Panc1 (cell line): ENCODE measurements at regions not wholly inside any gene's neighbourhood (a gene's known extent, or its start where the extent isn't known, plus 50 kb on each side); places are given as distances from the start of the nearest gene placed in this dataset.

Experiments used
- ATAC-seq: fragments of 200-7000 bp; cut with Tn5 transposase; 2 replicates; pipeline ENCODE4 v1.9.1; 2020; ENCODE audit warnings: mild to moderate bottlenecking, moderate library complexity
- BruUV-seq: library from RNA; stranded (reverse); fragments of 400-500 nt; replicated peaks from 2 replicates; lab custom pipeline; 2021; lab: Mats Ljungman, UMichigan
- CTCF ChIA-PET: fragments of 300-600 bp; sonication (Branson Sonifier 250); formaldehyde crosslinking; loops from one replicate; lab custom pipeline; 2022; ENCODE audit warnings: antibody characterized with exemption; lab: Charles Lee
- POLR2A ChIA-PET: fragments of 300-600 bp; sonication (Branson Sonifier 250); formaldehyde crosslinking; loops from one replicate; lab custom pipeline; 2022; ENCODE audit warnings: antibody characterized with exemption; lab: Charles Lee
- DNase-seq: peaks from one replicate; pipeline ENCODE4 v3.0.0-alpha.2; 2010; ENCODE audit warnings: low read depth, low spot score
- H3K27ac ChIP-seq: 2 replicates; pipeline ENCODE4 v1.5.1; 2011; ENCODE audit warnings: mild to moderate bottlenecking, low read length, inconsistent platforms
- H3K27me3 ChIP-seq: fragments of 200-500 bp; sonication (Bioruptor generic); 2 replicates; pipeline ENCODE4 v1.6.0; 2014; ENCODE audit warnings: low read length, inconsistent platforms; ENCODE audit not compliant: control insufficient read depth, insufficient read depth
- H3K36me3 ChIP-seq: fragments of 200-500 bp; sonication (Bioruptor generic); 2 replicates; pipeline ENCODE4 v1.5.1; 2014; ENCODE audit warnings: inconsistent platforms, mild to moderate bottlenecking, low read length, moderate library complexity; ENCODE audit not compliant: control insufficient read depth, insufficient read depth
- H3K4me1 ChIP-seq: 2 replicates; pipeline ENCODE4 v1.5.1; 2011; ENCODE audit warnings: inconsistent platforms, mild to moderate bottlenecking, low read length, moderate library complexity; ENCODE audit not compliant: control insufficient read depth, insufficient read depth
- H3K4me3 ChIP-seq, 2 experiments: 2 replicates each; pipeline ENCODE4 v1.5.1; 2011 to 2012; ENCODE audit warnings: low read depth in 2 of 2, low read length in 2 of 2, mild to moderate bottlenecking in 2 of 2, inconsistent platforms in 1 of 2, moderate library complexity in 1 of 2
- H3K9me3 ChIP-seq: fragments of 200-500 bp; sonication (Bioruptor generic); 2 replicates; pipeline ENCODE4 v1.5.1; 2014; ENCODE audit warnings: low read depth, mild to moderate bottlenecking, inconsistent platforms, low read length, moderate library complexity; ENCODE audit not compliant: control insufficient read depth, insufficient read depth
- CTCF ChIP-seq: fragments of 450-650 bp; IDR thresholded peaks from 2 replicates; pipeline ENCODE4 v1.5.1; 2017; ENCODE audit warnings: mild to moderate bottlenecking
- POLR2AphosphoS5 ChIP-seq: IDR thresholded peaks from 2 replicates; pipeline ENCODE4 v1.6.1; 2012; ENCODE audit warnings: mild to moderate bottlenecking, low read depth, low read length, moderate library complexity
- REST ChIP-seq, 2 experiments: IDR thresholded peaks; 2 replicates each; pipeline ENCODE4 v1.6.1; 2011 to 2012; ENCODE audit warnings: low read depth in 2 of 2, control low read depth in 1 of 2, low read length in 1 of 2, mild to moderate bottlenecking in 1 of 2, moderate library complexity in 1 of 2; ENCODE audit not compliant: insufficient read depth in 1 of 2
- SIN3A ChIP-seq: IDR thresholded peaks from 2 replicates; pipeline ENCODE4 v1.6.1; 2012; ENCODE audit warnings: low read depth, mild to moderate bottlenecking, low read length, moderate library complexity, borderline replicate concordance; ENCODE audit not compliant: insufficient read depth
- TCF7L2 ChIP-seq: IDR thresholded peaks from 2 replicates; pipeline ENCODE4 v1.6.1; 2011; ENCODE audit warnings: mild to moderate bottlenecking, low read depth, low read length, inconsistent platforms
- in situ Hi-C: cut with HindIII; loops from 2 replicates; pipeline ENCODE4 v1.10.0; 2016; ENCODE audit warnings: low sequenced_read_pairs, low pct_unique_long_range_greater_than_20kb
- intact Hi-C: fragments of 100-400 bp; cut with micrococcal nuclease; formaldehyde crosslinking; loops from one replicate; pipeline ENCODE4 v1.10.0; 2022; ENCODE audit not compliant: unreplicated experiment

DNA sequence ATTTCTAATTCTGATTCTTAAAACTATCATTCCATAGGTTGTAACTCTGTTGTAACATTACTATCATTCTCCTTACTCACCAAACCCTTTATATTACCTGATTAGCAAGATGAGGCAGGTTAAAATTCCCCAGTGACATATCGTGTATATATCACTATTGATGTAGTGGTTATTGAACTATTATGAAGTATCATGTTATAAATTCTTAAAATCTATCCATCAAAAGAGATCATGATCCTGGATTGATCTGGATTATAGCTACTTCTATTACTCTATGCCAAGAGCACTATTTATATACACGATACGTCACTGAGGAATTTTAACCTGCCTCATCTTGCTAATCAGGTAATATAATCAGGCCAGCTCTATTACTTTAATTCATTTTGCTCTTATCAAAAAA is 533.9 kb downstream of the SLITRK6 start:
- no TSS peak for BruUV-seq
- Histone ChIP-seq H3K4me3 (no peak overlapping the region), H3K36me3 (no peaks in the 10 kb centered on the region), H3K27me3 (no peaks in the 10 kb centered on the region), H3K27ac (no peak overlapping the region), H3K4me1 (no peaks in the 10 kb centered on the region), H3K9me3 (no peaks in the 10 kb centered on the region)
- ChIA-PET POLR2A (no interaction called here), CTCF (no interaction called here)
- ATAC-seq (no peak), DNase-seq (no peak)
- in situ Hi-C loops, result no loop called here
- intact Hi-C loops, result no loop called here
- TF ChIP-seq POLR2AphosphoS5, result no peak
- no peak for TF ChIP-seq CTCF
- TF ChIP-seq REST (IDR thresholded peaks at IDR 0.05; ENCODE audit: insufficient read depth in 1 of 2, low read depth in 2 of 2, low read length in 1 of 2), result no peak
- TF ChIP-seq TCF7L2, result no peak
- TF ChIP-seq SIN3A, result no peak

DNA sequence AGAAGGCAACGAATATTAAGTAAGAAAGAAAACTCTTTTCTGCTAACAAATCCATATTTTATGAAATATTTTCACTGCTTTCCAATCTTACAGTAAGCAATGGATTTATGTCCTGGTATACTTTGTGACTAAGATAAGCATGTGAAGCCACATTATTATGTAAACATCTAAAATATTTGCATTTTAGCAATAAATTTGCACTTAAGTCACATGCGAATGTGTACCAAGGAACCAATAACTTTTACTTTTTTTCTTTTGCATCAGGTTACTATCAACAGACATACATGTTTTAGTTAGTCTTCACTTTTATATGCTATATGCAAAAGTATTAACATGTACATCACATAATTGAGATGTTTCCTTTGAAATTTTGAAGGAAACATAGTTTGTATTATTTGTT is 536.7 kb downstream of the SLITRK6 start:
- intact Hi-C loops, result no loop called here
- CTCF ChIA-PET, result no interaction called here

More for the DNA sequence above, 536.7 kb downstream of the SLITRK6 start:
- H3K4me3 ChIP-seq, result no peak overlapping the region
- ATAC-seq, result no peak
- no peaks in the 10 kb centered on the region for H3K27me3 ChIP-seq
- no peaks in the 10 kb centered on the region for H3K4me1 ChIP-seq
- H3K9me3 ChIP-seq, result no peaks in the 10 kb centered on the region
- TF ChIP-seq TCF7L2 (no peak), CTCF (no peak), REST (IDR thresholded peaks at IDR 0.05; ENCODE audit: insufficient read depth in 1 of 2, low read depth in 2 of 2, low read length in 1 of 2) (no peak), POLR2AphosphoS5 (no peak), SIN3A (no peak)
- POLR2A ChIA-PET, result no interaction called here
- H3K27ac ChIP-seq, result no peak overlapping the region
- no peak for DNase-seq
- BruUV-seq, result no TSS peak
- in situ Hi-C loops, result no loop called here
- H3K36me3 ChIP-seq, result no peaks in the 10 kb centered on the region
